WTC11 (cell line): ENCODE measurements at regions not wholly inside any gene's neighbourhood (a gene's known extent, or its start where the extent isn't known, plus 50 kb on each side); places are given as distances from the start of the nearest gene placed in this dataset.

ENCODE experiments used
- ATAC-seq: fragments of 200-7000 bp; cut with Tn5 transposase; 2 replicates; pipeline ENCODE4 v1.10.0; 2021; ENCODE audit warnings: mild to moderate bottlenecking, moderate library complexity
- CTCF ChIA-PET: fragments of 300-600 bp; sonication (Branson Sonifier 250); formaldehyde crosslinking; loops from one replicate; lab custom pipeline; 2021; ENCODE audit warnings: antibody characterized with exemption; lab: Charles Lee
- POLR2A ChIA-PET: fragments of 350-600 bp; sonication (Branson Sonifier 250); formaldehyde crosslinking; loops from one replicate; lab custom pipeline; 2021; ENCODE audit warnings: antibody characterized with exemption; lab: Charles Lee
- DNase-seq: peaks from one replicate; pipeline ENCODE4 v3.0.0; 2021; ENCODE audit warnings: low spot score
- H3K27ac Mint-ChIP-seq: 2 replicates; pipeline ENCODE4 v1.8.0; 2021; ENCODE audit warnings: mixed read lengths
- H3K27me3 Mint-ChIP-seq: 2 replicates; pipeline ENCODE4 v1.8.0; 2021; ENCODE audit warnings: low read depth, mild to moderate bottlenecking, moderate library complexity, mixed read lengths
- H3K36me3 Mint-ChIP-seq: 2 replicates; pipeline ENCODE4 v1.8.0; 2021; ENCODE audit warnings: mixed read lengths
- H3K4me1 Mint-ChIP-seq: 2 replicates; pipeline ENCODE4 v1.8.0; 2022; ENCODE audit warnings: mixed read lengths
- H3K4me3 Mint-ChIP-seq: 2 replicates; pipeline ENCODE4 v1.8.0; 2021; ENCODE audit warnings: mild to moderate bottlenecking, moderate library complexity, mixed read lengths
- H3K9me3 Mint-ChIP-seq: 2 replicates; pipeline ENCODE4 v1.8.0; 2021; ENCODE audit warnings: mixed read lengths
- AR ChIP-seq: fragments of 250-450 bp; sonication (Bioruptor Pico); IDR thresholded peaks from 2 replicates; pipeline ENCODE4 v1.9.0; 2021; ENCODE audit warnings: mild to moderate bottlenecking
- ARID4B ChIP-seq: sonication (generic); formaldehyde crosslinking; IDR thresholded peaks from 2 replicates; pipeline ENCODE4 v1.8.0; 2023; ENCODE audit warnings: missing genetic modification reagents, mild to moderate bottlenecking, borderline replicate concordance
- CTCF ChIP-seq: fragments of 200-600 bp; IDR thresholded peaks from 2 replicates; pipeline ENCODE4 v1.8.0; 2022; ENCODE audit warnings: antibody characterized with exemption
- ETV6 ChIP-seq: sonication (generic); formaldehyde crosslinking; IDR thresholded peaks from 2 replicates; pipeline ENCODE4 v1.8.1; 2022; ENCODE audit warnings: mild to moderate bottlenecking, missing genetic modification reagents
- GABPB1 ChIP-seq: sonication (generic); formaldehyde crosslinking; IDR thresholded peaks from 2 replicates; pipeline ENCODE4 v1.8.1; 2023; ENCODE audit warnings: mild to moderate bottlenecking, missing genetic modification reagents
- IRF1 ChIP-seq: sonication (generic); formaldehyde crosslinking; IDR thresholded peaks from 2 replicates; pipeline ENCODE4 v1.8.0; 2023; ENCODE audit warnings: missing genetic modification reagents
- MLX ChIP-seq: sonication (generic); formaldehyde crosslinking; IDR thresholded peaks from 2 replicates; pipeline ENCODE4 v1.8.1; 2023; ENCODE audit warnings: mild to moderate bottlenecking, missing genetic modification reagents, moderate library complexity
- NFATC4 ChIP-seq: fragments of 250-450 bp; sonication (Bioruptor Pico); IDR thresholded peaks from 2 replicates; pipeline ENCODE4 v1.9.0; 2021; ENCODE audit warnings: mild to moderate bottlenecking
- NR3C1 ChIP-seq: sonication (generic); formaldehyde crosslinking; conservative IDR thresholded peaks from 2 replicates; pipeline ENCODE4 v1.8.1; 2023; ENCODE audit warnings: low read depth, mild to moderate bottlenecking, missing genetic modification reagents
- PREB ChIP-seq: sonication (generic); formaldehyde crosslinking; IDR thresholded peaks from 2 replicates; pipeline ENCODE4 v1.8.1; 2022; ENCODE audit warnings: mild to moderate bottlenecking, missing genetic modification reagents, moderate library complexity, borderline replicate concordance
- SMAD4 ChIP-seq: sonication (generic); formaldehyde crosslinking; IDR thresholded peaks from 2 replicates; pipeline ENCODE4 v1.8.0; 2022; ENCODE audit warnings: mild to moderate bottlenecking, missing genetic modification reagents
- ZNF281 ChIP-seq: sonication (generic); formaldehyde crosslinking; IDR thresholded peaks from 2 replicates; pipeline ENCODE4 v1.8.0; 2023; ENCODE audit warnings: mild to moderate bottlenecking, missing genetic modification reagents
- ZNF532 ChIP-seq: fragments of 250-450 bp; sonication (Bioruptor Pico); IDR thresholded peaks from 2 replicates; pipeline ENCODE4 v1.9.0; 2021; ENCODE audit warnings: mild to moderate bottlenecking, borderline replicate concordance

GRCh38 chr4:161222889-161223288 lies 940.9 kb downstream of the FSTL5 start (continued):
- TF ChIP-seq ARID4B (no peak), CTCF (no peak), NFATC4 (CRISPR knock-in tag) (no peak), PREB (CRISPR knock-in tag) (no peak), MLX (CRISPR knock-in tag) (no peak)
- TF ChIP-seq, all 79 proteins: peak for 0

GRCh38 chr4:161208564-161208963 lies 955.2 kb downstream of the FSTL5 start:
- Mint-ChIP-seq H3K4me3 (no peak overlapping the region), H3K27me3 (no peaks in the 10 kb centered on the region), H3K27ac (no peak overlapping the region), H3K36me3 (peaks cover 10% of the 10 kb centered on the region; the same call in 1 of the 2 replicates), H3K9me3 (peaks cover 22% of the 10 kb centered on the region), H3K4me1 (no peaks in the 10 kb centered on the region)
- CTCF ChIA-PET = no interaction called here
- POLR2A ChIA-PET = no interaction called here
- no peak for ATAC-seq
- no peak for DNase-seq
- TF ChIP-seq SMAD4 (no peak), NR3C1 (no peak), ZNF532 (no peak), ETV6 (CRISPR knock-in tag) (no peak), AR (CRISPR knock-in tag) (no peak), ZNF281 (CRISPR knock-in tag) (no peak), GABPB1 (CRISPR knock-in tag) (no peak), IRF1 (no peak)
